Thoracic aorta (tissue), 2 donors: ENCODE measurements at regions not wholly inside any gene's neighbourhood (a gene's known extent, or its start where the extent isn't known, plus 50 kb on each side); places are given as distances from the start of the nearest gene placed in this dataset.

Experiments
- ATAC-seq: fragments of 150-250 bp; one replicate; pipeline ENCODE4 v1.8.0; 2017; ENCODE audit warnings: low read depth; ENCODE audit not compliant: insufficient number of reproducible peaks, low FRiP score
- DNase-seq: peaks from one replicate; pipeline ENCODE4 v3.0.0-alpha.2; 2020; ENCODE audit warnings: low spot score
- H3K27ac ChIP-seq, 2 donors: fragments of 200-600 bp; sonication (generic); 1 replicate in 1 of 2; 2 replicates in 1 of 2; pipeline ENCODE4 v1.5.1; 2016; ENCODE audit warnings: mild to moderate bottlenecking in 2 of 2, moderate library complexity in 2 of 2
- H3K27me3 ChIP-seq: fragments of 200-600 bp; sonication (generic); replicated peaks from 2 replicates; pipeline ENCODE4 v1.6.0; 2016; ENCODE audit warnings: mild to moderate bottlenecking; ENCODE audit not compliant: insufficient read depth
- H3K36me3 ChIP-seq: fragments of 200-600 bp; sonication (generic); one replicate; pipeline ENCODE4 v1.5.1; 2016
- H3K4me1 ChIP-seq, 2 donors: fragments of 200-600 bp; sonication (generic); 1 replicate in 1 of 2; 2 replicates in 1 of 2; pipeline versions ENCODE4 v1.5.1 to v1.6.0; 2016; ENCODE audit warnings: low read depth in 2 of 2, mild to moderate bottlenecking in 1 of 2; ENCODE audit not compliant: control insufficient read depth in 1 of 2
- H3K4me3 ChIP-seq: fragments of 200-600 bp; sonication (generic); 2 replicates; pipeline ENCODE4 v1.5.1; 2016; ENCODE audit warnings: mild to moderate bottlenecking
- H3K9me3 ChIP-seq: fragments of 200-600 bp; sonication (generic); 2 replicates; pipeline ENCODE4 v1.5.1; 2016
- TF ChIP-seq, protein P1 (sequence below): fragments of 200-600 bp; sonication (generic); IDR thresholded peaks from one replicate; pipeline ENCODE4 v1.5.1; 2019; ENCODE audit warnings: antibody characterized with exemption

DNA sequence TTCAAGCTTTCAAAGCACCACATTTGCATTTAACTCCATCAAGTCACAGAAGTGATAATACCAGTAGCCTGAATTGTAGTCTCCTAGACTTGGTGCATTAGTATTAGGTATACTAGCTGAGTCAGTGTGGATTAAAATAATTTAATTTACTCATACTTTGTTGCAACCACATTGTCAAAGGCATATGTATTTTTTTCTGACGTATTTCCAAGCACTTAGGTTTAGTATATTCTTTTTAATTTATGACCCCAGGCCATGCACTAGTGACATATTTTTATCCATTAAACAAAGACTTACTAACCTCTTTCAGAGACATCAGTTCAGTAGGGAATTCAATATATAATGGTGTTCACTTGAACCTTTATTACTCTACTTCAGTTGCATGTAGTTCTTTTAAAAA lies 1894.5 kb downstream of the NCAM2 start:
- DNase-seq (no peak), ATAC-seq (no peak)
- H3K4me3 ChIP-seq, result no peak overlapping the region
- H3K36me3 ChIP-seq, result no peaks in the 10 kb centered on the region
- no peak overlapping the region for H3K27ac ChIP-seq
- H3K27me3 ChIP-seq, result no peaks in the 10 kb centered on the region
- no peaks in the 10 kb centered on the region for H3K4me1 ChIP-seq
- TF ChIP-seq, protein P1, sequence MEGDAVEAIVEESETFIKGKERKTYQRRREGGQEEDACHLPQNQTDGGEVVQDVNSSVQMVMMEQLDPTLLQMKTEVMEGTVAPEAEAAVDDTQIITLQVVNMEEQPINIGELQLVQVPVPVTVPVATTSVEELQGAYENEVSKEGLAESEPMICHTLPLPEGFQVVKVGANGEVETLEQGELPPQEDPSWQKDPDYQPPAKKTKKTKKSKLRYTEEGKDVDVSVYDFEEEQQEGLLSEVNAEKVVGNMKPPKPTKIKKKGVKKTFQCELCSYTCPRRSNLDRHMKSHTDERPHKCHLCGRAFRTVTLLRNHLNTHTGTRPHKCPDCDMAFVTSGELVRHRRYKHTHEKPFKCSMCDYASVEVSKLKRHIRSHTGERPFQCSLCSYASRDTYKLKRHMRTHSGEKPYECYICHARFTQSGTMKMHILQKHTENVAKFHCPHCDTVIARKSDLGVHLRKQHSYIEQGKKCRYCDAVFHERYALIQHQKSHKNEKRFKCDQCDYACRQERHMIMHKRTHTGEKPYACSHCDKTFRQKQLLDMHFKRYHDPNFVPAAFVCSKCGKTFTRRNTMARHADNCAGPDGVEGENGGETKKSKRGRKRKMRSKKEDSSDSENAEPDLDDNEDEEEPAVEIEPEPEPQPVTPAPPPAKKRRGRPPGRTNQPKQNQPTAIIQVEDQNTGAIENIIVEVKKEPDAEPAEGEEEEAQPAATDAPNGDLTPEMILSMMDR, result no peak
- H3K9me3 ChIP-seq, result no peaks in the 10 kb centered on the region

DNA sequence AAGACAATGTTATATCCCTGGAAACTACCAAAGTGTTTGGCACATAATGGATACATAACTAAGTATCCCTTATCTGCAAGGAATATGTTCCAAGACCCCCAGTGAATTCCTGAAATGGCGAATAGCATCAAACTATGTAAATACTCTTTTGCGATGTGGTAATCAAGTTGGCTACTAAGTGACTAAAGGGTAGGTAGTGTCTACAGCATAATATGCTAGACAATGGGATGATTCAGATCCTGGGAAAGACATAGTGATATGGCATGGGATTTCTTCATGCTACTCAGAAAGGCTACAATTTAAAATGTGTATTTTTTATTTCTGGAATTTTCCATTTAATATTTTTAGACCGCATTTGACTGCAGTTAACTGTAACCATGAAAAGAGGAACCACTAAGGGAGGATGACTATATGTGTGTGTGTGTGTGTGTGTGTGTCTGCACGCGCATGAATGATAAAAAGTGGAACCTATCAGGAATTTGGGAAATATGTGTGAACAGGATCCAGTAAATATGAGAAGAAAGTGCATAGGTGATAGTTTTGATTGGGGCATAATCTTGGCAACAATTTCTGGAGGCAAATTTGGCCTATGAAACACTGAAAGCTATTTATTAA lies 1899.9 kb downstream of the NCAM2 start:
- Histone ChIP-seq H3K4me1 (no peaks in the 10 kb centered on the region), H3K27me3 (no peaks in the 10 kb centered on the region)

DNA sequence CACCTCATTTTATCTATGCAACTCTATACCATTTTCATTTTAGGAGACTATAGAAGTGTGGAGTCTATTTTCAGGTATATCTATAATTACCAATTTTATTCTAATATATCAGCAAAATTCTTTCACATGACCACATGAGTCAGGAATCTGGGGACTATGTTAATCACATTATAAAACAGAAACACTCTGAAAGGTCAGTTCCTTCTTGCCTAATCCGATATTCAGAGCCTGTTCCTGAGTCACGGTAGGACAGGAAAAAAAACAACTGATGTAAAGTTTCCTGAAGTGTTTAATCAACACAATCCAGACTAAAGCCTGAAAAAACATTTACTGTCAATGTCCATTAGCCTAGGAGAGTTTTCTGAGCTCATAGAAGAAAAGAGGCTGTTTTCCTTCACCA lies 1902.3 kb downstream of the NCAM2 start:
- Histone ChIP-seq H3K4me3 (no peak overlapping the region), H3K4me1 (no peaks in the 10 kb centered on the region), H3K27me3 (no peaks in the 10 kb centered on the region), H3K27ac (no peak overlapping the region), H3K9me3 (no peaks in the 10 kb centered on the region), H3K36me3 (no peaks in the 10 kb centered on the region)
- TF ChIP-seq, protein P1, result no peak
- ATAC-seq (no peak), DNase-seq (no peak)

More for the DNA sequence above, 1899.9 kb downstream of the NCAM2 start:
- Histone ChIP-seq H3K36me3 (no peaks in the 10 kb centered on the region), H3K9me3 (no peaks in the 10 kb centered on the region), H3K4me3 (no peak overlapping the region), H3K27ac (no peak overlapping the region)
- no peak for DNase-seq
- ATAC-seq, result no peak
- TF ChIP-seq, protein P1, result no peak

DNA sequence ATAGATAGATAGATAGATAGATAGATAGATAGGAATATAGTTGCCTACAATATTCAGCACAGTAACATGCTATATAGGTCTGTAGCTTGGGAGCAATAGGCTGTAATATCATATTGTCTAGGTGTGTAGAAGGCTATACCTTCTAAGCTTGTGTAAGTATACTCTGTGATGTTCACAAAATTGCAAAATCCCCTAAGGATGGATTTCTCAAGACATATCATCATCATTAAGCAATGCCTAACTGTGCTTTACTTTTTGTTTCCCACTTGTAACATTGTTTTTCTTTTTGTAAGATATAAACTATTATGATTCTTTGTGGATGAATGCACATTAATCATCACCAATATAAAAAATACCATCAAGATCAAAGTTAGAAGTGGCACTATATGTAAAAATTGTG lies 1905.6 kb downstream of the NCAM2 start:
- ATAC-seq, result no peak
- H3K4me1 ChIP-seq, result no peaks in the 10 kb centered on the region
- H3K27me3 ChIP-seq, result no peaks in the 10 kb centered on the region
- no peak for DNase-seq
- no peak overlapping the region for H3K27ac ChIP-seq
- no peak overlapping the region for H3K4me3 ChIP-seq
- TF ChIP-seq, protein P1, result no peak
- no peaks in the 10 kb centered on the region for H3K36me3 ChIP-seq
- no peaks in the 10 kb centered on the region for H3K9me3 ChIP-seq

DNA sequence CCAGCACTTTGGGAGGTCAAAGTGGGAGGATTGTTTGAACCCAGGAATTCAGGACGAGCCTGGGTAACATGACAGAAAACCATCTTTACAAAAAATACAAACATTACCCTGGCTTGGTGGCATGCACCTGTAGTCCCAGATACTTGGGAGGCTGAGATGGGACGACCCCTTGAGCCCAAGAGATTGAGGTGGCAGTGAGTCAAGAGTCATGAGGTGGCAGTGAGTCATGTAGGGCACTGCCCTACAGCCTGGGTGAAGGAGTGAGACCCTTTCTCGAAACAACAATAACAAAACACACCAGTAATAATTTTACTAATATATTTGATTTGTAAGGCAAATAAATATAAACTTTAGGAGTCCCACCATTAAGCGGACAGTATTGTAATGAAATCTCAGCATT lies 1906.2 kb downstream of the NCAM2 start:
- Histone ChIP-seq H3K4me1 (no peaks in the 10 kb centered on the region), H3K27ac (no peak overlapping the region), H3K27me3 (no peaks in the 10 kb centered on the region), H3K9me3 (no peaks in the 10 kb centered on the region), H3K4me3 (no peak overlapping the region), H3K36me3 (no peaks in the 10 kb centered on the region)
- TF ChIP-seq, protein P1, result no peak
- DNase-seq, result no peak
- no peak for ATAC-seq
